AG10803 (cell line): ENCODE measurements at regions not wholly inside any gene's neighbourhood (a gene's known extent, or its start where the extent isn't known, plus 50 kb on each side); places are given as distances from the start of the nearest gene placed in this dataset.
"Not testable (repeated sequence)": the region's sequence is repeated elsewhere in the genome, so short reads cannot be mapped to it uniquely, and the experiment has no call there.

Experiments used
- DNase-seq: peaks from one replicate; pipeline ENCODE4 v3.0.0; 2010; ENCODE audit warnings: low read depth
- H3K4me3 ChIP-seq: 2 replicates; pipeline ENCODE4 v1.5.1; 2011; ENCODE audit warnings: mild to moderate bottlenecking, low read length, control low read depth
- CTCF ChIP-seq: conservative IDR thresholded peaks from 2 replicates; pipeline ENCODE4 v1.5.1; 2011; ENCODE audit warnings: mild to moderate bottlenecking, low read length, control low read depth, inconsistent platforms

- peak; percentile 69 for TF ChIP-seq CTCF
- H3K4me3 ChIP-seq = no peak overlapping the region
- peak; percentile 59 for DNase-seq
Observed at GRCh38 chr5:79924936-79925893, 65.8 kb downstream of the MTX3 start.

GRCh38 chr5:79923431-79923830, 67.6 kb downstream of the MTX3 start:
- TF ChIP-seq CTCF = no peak
- DNase-seq = no peak
- H3K4me3 ChIP-seq = no peak overlapping the region

GRCh38 chr5:79922626-79923025, 68.4 kb downstream of the MTX3 start:
- no peak for TF ChIP-seq CTCF
- no peak for DNase-seq
- no peak overlapping the region for H3K4me3 ChIP-seq

- DNase-seq, H3K4me3 ChIP-seq: not testable (repeated sequence)
Observed at GRCh38 chr5:79907452-79907851, 83.6 kb downstream of the MTX3 start.

GRCh38 chr5:79902571-79902970, 88.5 kb downstream of the MTX3 start:
- not testable (repeated sequence) for DNase-seq, H3K4me3 ChIP-seq

GRCh38 chr5:79901631-79902030, 89.4 kb downstream of the MTX3 start:
- DNase-seq = peak; percentile 62
- no peak for TF ChIP-seq CTCF
- H3K4me3 ChIP-seq = no peak overlapping the region

- TF ChIP-seq CTCF = no peak
- DNase-seq = peak; percentile 26
- no peak overlapping the region for H3K4me3 ChIP-seq
Observed at GRCh38 chr5:79898611-79899010, 92.5 kb downstream of the MTX3 start.

GRCh38 chr5:79893976-79894375, 97.1 kb downstream of the MTX3 start:
- H3K4me3 ChIP-seq = no peak overlapping the region
- TF ChIP-seq CTCF = no peak

More at GRCh38 chr5:79893976-79894375, 97.1 kb downstream of the MTX3 start:
- DNase-seq = no peak
